OCI-LY7 (cell line): ENCODE measurements at regions not wholly inside any gene's neighbourhood (a gene's known extent, or its start where the extent isn't known, plus 50 kb on each side); places are given as distances from the start of the nearest gene placed in this dataset.

ENCODE experiments used
- BruUV-seq: library from RNA; stranded (reverse); fragments of 400-500 nt; replicated peaks from 2 replicates; lab custom pipeline; 2021; lab: Mats Ljungman, UMichigan
- CTCF ChIA-PET: fragments of 300-600 bp; sonication (Branson Sonifier 250); formaldehyde crosslinking; loops from one replicate; lab custom pipeline; 2022; ENCODE audit warnings: antibody characterized with exemption; ENCODE audit not compliant: unreplicated experiment; lab: Charles Lee
- POLR2A ChIA-PET: fragments of 300-600 bp; sonication (Branson Sonifier 250); formaldehyde crosslinking; loops from one replicate; lab custom pipeline; 2022; ENCODE audit warnings: antibody characterized with exemption; lab: Charles Lee
- DNase-seq: peaks from one replicate; pipeline ENCODE4 v3.0.0-alpha.2; 2015; ENCODE audit warnings: low spot score
- H2AFZ ChIP-seq: fragments of 200-600 bp; sonication (generic), shearing (Covaris generic); 2 replicates; pipeline ENCODE4 v1.6.1; 2014; ENCODE audit warnings: mild to moderate bottlenecking, antibody characterized with exemption, low read length, moderate library complexity
- H3K27ac ChIP-seq: fragments of 200-600 bp; sonication (generic); 2 replicates; pipeline ENCODE4 v1.5.1; 2014; ENCODE audit warnings: mixed run types, low read depth, mild to moderate bottlenecking, moderate library complexity, low read length, inconsistent platforms; ENCODE audit not compliant: poor library complexity, severe bottlenecking
- H3K36me3 ChIP-seq: fragments of 200-600 bp; sonication (generic); 2 replicates; pipeline ENCODE4 v1.6.1; 2014; ENCODE audit warnings: mild to moderate bottlenecking, antibody characterized with exemption, low read length, moderate library complexity, mixed read lengths; ENCODE audit not compliant: insufficient read depth
- H3K4me1 ChIP-seq: fragments of 200-600 bp; sonication (generic); 2 replicates; pipeline ENCODE4 v1.5.1; 2014; ENCODE audit warnings: mild to moderate bottlenecking, low read length; ENCODE audit not compliant: insufficient read depth, poor library complexity, severe bottlenecking
- H3K4me2 ChIP-seq: fragments of 200-600 bp; sonication (generic); 2 replicates; pipeline ENCODE4 v1.6.1; 2014; ENCODE audit warnings: mild to moderate bottlenecking, low read length
- H3K4me3 ChIP-seq: fragments of 200-600 bp; sonication (generic); 2 replicates; pipeline ENCODE4 v1.5.1; 2014; ENCODE audit warnings: mild to moderate bottlenecking, low read depth, low read length; ENCODE audit not compliant: poor library complexity, severe bottlenecking
- H3K79me2 ChIP-seq: fragments of 200-600 bp; sonication (generic); 2 replicates; pipeline ENCODE4 v1.6.1; 2016; ENCODE audit warnings: low read depth, mild to moderate bottlenecking, low read length, moderate library complexity, mixed read lengths; ENCODE audit not compliant: insufficient read depth
- H3K9me2 ChIP-seq: fragments of 200-600 bp; sonication (generic); 2 replicates; pipeline ENCODE4 v1.6.1; 2016; ENCODE audit warnings: mild to moderate bottlenecking, low read length, mixed read lengths; ENCODE audit not compliant: insufficient read depth
- H3K9me3 ChIP-seq: fragments of 200-600 bp; sonication (generic); 2 replicates; pipeline ENCODE4 v1.6.1; 2014; ENCODE audit warnings: mild to moderate bottlenecking, mixed run types, low read length, mixed read lengths
- H4K20me1 ChIP-seq: fragments of 200-600 bp; sonication (generic); 2 replicates; pipeline ENCODE4 v1.6.1; 2014; ENCODE audit warnings: mild to moderate bottlenecking, antibody characterized with exemption, low read length, moderate library complexity, mixed read lengths; ENCODE audit not compliant: insufficient read depth
- EZH2phosphoT487 ChIP-seq: fragments of 200-600 bp; sonication (generic); IDR thresholded peaks from 2 replicates; pipeline ENCODE4 v1.6.1; 2018; ENCODE audit warnings: low read depth, borderline replicate concordance, mild to moderate bottlenecking, mixed run types, antibody characterized with exemption, low read length, moderate library complexity, mixed read lengths
- intact Hi-C: fragments of 100-400 bp; cut with micrococcal nuclease; formaldehyde crosslinking; loops from one replicate; pipeline ENCODE4 v1.10.0; 2022; ENCODE audit not compliant: unreplicated experiment
- TF ChIP-seq, protein P1 (sequence below): fragments of 200-600 bp; sonication (generic); conservative IDR thresholded peaks from 2 replicates; pipeline ENCODE4 v1.5.1; 2014; ENCODE audit warnings: mild to moderate bottlenecking, antibody characterized with exemption, low read length, moderate library complexity, mixed read lengths

- no TSS peak for BruUV-seq
- Histone ChIP-seq H3K79me2 (no peaks in the 10 kb centered on the region), H4K20me1 (no peaks in the 10 kb centered on the region), H3K9me2 (no peaks in the 10 kb centered on the region), H3K27ac (no peak overlapping the region), H3K9me3 (no peaks in the 10 kb centered on the region), H3K36me3 (no peaks in the 10 kb centered on the region), H3K4me2 (no peak overlapping the region), H2AFZ (no peak overlapping the region), H3K4me3 (no peak overlapping the region), H3K4me1 (no peaks in the 10 kb centered on the region)
- TF ChIP-seq EZH2phosphoT487: no peak
- TF ChIP-seq, protein P1, sequence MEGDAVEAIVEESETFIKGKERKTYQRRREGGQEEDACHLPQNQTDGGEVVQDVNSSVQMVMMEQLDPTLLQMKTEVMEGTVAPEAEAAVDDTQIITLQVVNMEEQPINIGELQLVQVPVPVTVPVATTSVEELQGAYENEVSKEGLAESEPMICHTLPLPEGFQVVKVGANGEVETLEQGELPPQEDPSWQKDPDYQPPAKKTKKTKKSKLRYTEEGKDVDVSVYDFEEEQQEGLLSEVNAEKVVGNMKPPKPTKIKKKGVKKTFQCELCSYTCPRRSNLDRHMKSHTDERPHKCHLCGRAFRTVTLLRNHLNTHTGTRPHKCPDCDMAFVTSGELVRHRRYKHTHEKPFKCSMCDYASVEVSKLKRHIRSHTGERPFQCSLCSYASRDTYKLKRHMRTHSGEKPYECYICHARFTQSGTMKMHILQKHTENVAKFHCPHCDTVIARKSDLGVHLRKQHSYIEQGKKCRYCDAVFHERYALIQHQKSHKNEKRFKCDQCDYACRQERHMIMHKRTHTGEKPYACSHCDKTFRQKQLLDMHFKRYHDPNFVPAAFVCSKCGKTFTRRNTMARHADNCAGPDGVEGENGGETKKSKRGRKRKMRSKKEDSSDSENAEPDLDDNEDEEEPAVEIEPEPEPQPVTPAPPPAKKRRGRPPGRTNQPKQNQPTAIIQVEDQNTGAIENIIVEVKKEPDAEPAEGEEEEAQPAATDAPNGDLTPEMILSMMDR: no peak
- ChIA-PET POLR2A (no interaction called here), CTCF (no interaction called here)
- intact Hi-C loops: no loop called here
- DNase-seq: no peak
Observed at GRCh38 chr6:49332781-49333180, 130.3 kb downstream of the MMUT start.

GRCh38 chr6:49329186-49329585, 133.9 kb downstream of the MMUT start:
- Histone ChIP-seq H3K36me3 (no peaks in the 10 kb centered on the region), H3K4me3 (no peak overlapping the region), H3K27ac (no peak overlapping the region), H2AFZ (no peak overlapping the region), H3K9me2 (no peaks in the 10 kb centered on the region), H3K4me1 (no peaks in the 10 kb centered on the region), H3K4me2 (no peak overlapping the region), H3K79me2 (no peaks in the 10 kb centered on the region), H4K20me1 (no peaks in the 10 kb centered on the region), H3K9me3 (no peaks in the 10 kb centered on the region)
- CTCF ChIA-PET: no interaction called here
- no TSS peak for BruUV-seq
- POLR2A ChIA-PET: no interaction called here
- DNase-seq: no peak
- TF ChIP-seq EZH2phosphoT487: no peak
- intact Hi-C loops: no loop called here

DNA sequence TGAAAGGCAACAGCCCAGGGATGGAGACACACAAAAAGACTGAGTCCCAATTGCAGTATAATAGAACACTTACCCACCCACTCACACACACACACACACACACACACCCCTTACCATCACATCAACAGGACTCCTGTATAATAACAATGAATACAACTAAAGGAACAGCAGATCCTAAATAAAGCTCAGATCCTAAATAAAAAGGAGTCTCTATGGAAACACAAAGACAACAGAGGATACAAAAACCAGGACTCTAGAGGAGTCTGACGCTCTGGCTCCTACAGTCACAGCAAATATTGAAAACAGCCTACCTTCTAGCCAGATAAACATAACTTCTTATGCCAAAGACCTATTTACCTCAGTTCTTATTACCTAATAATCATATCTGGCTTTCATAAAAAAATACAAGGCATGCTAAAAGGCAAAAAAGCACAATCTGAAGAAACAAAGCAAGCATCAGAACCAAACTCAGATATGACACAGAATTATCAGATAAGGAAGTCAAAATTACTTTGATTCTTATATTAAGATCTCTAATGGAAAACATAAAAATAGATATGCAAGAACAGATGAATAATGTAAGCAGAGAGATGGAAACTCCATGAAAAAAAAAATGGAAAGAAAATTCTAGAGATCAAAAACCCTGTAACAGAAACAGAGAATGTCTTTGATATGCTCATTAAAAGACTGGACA, 134.9 kb downstream of the MMUT start:
- Histone ChIP-seq H3K9me2 (no peaks in the 10 kb centered on the region), H3K4me3 (no peak overlapping the region), H2AFZ (no peak overlapping the region), H3K9me3 (no peaks in the 10 kb centered on the region), H3K27ac (no peak overlapping the region), H3K4me2 (no peak overlapping the region), H4K20me1 (no peaks in the 10 kb centered on the region), H3K4me1 (no peaks in the 10 kb centered on the region), H3K36me3 (no peaks in the 10 kb centered on the region), H3K79me2 (no peaks in the 10 kb centered on the region)
- TF ChIP-seq, protein P1: no peak
- TF ChIP-seq EZH2phosphoT487: no peak
- DNase-seq: no peak
- ChIA-PET CTCF (no interaction called here), POLR2A (no interaction called here)
- no TSS peak for BruUV-seq
- intact Hi-C loops: no loop called here
